ENCODE measurements at regions not wholly inside any gene's neighbourhood (a gene's known extent, or its start where the extent isn't known, plus 50 kb on each side); places are given as distances from the start of the nearest gene placed in this dataset.
"Not testable (repeated sequence)": the region's sequence is repeated elsewhere in the genome, so short reads cannot be mapped to it uniquely, and the experiment has no call there.

GRCh38 chr7:42677751-42678699 lies 233.8 kb downstream of the C7orf25 start:
- no peak for DNase-seq

GRCh38 chr7:42674541-42674940 lies 237.3 kb downstream of the C7orf25 start:
- DNase-seq, result no peak

- no peak for DNase-seq
These were observed 237.9 kb downstream of the C7orf25 start for GRCh38 chr7:42673951-42674350.

DNA sequence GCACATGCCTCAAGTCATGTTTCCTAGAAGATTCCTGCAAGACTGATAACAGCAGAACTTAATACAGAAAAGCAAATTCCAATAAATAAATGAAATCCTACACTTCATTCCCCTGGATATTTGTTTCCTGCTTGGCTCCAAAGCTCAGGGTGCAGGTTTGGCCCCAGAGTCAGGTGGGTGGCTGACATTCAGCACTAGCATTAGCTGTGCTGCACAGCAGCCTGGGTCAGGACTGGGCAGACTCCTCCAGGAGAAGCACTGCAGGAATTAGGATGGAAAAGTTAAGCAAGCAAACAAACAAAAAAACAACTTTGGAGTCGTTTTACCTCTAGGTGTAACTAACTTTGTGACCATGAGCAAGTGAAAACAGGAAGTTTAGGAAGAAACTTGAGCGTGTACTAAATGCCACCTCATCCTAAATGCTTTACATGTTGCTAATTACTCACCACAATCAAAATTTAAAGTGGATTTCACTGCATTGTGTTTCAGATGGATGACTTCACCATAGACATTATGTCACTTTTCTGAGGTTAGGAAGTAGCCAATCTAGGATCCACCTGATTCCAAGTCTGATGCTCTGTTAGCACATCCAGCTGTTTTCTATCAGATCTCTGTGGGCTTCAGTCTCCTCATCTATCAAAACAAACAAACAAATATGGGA lies 239.4 kb downstream of the C7orf25 start:
- DNase-seq, result no peak

GRCh38 chr7:42671627-42672026 lies 240.2 kb downstream of the C7orf25 start:
- peak; percentile 1 for DNase-seq

GRCh38 chr7:42666994-42667393 lies 244.9 kb downstream of the C7orf25 start:
- no peak for DNase-seq

GRCh38 chr7:42662862-42663261 lies 249.0 kb downstream of the C7orf25 start:
- no peak for DNase-seq

DNA sequence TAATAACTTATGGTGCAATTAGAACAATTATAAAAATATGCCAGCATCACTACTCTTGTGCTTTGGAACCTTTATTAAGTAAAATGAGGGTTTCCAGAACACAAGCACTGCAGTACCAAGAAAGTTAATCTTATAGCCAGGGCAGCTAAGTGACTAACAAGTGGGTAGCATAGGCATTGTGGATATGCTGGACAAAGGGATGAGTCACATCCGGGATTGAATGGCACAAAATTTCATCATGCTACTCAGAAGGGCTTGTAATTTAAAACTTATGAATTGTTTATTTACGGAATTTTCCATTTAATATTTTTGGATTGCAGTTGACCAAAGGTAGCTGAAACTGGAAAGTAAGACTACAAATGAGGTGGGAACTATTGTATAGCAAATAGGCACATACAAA lies 250.6 kb downstream of the C7orf25 start:
- DNase-seq, result no peak

- DNase-seq, result no peak
These were observed 261.2 kb downstream of the C7orf25 start for GRCh38 chr7:42650701-42651100.

- DNase-seq, result no peak
These were observed 261.7 kb downstream of the C7orf25 start for GRCh38 chr7:42650171-42650570.

DNA sequence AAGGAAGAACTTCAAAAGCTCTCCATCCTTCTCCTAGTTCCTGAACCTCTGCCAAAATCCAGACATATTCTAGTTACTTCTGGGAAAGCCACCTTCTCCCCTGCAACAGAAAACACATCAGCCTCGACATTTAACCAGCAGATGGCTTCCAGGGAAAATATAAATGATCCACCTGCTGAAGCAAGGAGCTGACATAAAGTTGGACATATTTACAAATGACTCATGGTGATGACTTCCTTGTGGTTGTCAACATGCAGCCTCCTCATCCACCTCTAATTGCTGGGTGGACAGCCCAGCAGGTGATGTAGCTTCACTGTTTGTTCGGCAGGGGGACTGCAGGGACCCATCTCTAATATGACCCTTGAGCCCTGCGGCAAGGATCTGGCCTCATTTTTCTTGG lies 266.0 kb downstream of the C7orf25 start:
- DNase-seq, result no peak

GRCh38 chr7:42642699-42643098 lies 269.2 kb downstream of the C7orf25 start:
- no peak for DNase-seq

- DNase-seq, result no peak
These were observed 271.9 kb downstream of the C7orf25 start for GRCh38 chr7:42639930-42640329.

DNA sequence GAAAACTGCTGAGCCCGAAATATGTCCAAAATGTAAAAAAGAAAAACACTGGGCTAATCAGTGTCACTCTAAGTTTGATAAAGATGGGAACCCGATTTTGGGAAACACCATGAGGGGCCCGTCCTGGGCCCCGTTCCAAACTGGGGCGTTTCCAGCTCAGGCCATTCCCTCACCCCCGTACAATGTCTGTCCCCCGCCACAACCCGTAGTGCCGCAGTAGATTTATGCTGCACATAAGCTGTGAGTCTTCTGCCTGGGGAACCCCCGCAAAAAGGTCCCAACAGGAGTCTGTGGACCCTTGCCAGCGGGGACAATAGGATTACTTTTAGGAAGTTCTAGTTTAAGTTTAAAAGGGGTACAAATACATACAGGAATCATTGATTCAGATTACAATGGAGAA lies 275.5 kb downstream of the C7orf25 start:
- not testable (repeated sequence) for DNase-seq

GRCh38 chr7:42628054-42628453 lies 283.8 kb downstream of the C7orf25 start:
- DNase-seq, result no peak

DNA sequence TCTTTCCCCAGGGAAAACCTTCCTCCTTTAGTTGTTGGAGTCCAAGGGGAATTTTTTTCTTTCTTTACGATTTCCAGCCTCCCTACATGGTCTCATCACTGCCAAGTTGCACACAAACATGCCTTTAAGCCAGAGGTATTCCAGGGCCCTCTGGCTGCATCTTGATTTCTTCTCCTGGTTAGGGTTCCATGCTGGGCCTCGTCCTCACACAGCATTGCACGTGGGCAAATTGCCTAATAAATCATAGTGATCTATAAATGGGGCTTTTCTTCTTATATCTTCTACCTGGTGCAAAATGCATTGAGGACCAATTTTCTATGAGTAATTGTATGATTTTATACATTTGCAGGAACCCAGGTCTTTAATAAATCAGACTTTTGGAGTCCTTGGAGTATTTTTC lies 284.2 kb downstream of the C7orf25 start:
- DNase-seq, result no peak

- no peak for DNase-seq
These were observed 284.8 kb downstream of the C7orf25 start for GRCh38 chr7:42627101-42627500.

DNA sequence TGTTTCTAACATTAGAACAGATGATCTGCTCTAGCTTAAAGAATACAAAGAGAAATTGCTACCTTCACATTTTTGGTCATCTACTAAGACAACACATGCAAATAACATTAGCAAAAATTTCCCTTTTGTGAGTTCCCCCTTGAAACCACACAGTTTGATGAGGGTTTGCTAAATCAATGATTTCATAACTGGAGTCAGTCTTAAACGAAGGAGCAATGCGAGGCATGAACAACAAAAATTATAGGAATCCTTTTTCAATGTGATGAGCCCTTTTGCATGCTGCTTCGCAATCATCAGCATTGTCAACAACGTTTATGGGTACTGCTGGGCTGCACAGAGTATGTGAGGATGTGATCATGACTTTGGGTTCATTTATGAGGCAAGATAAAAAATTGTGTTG lies 286.4 kb downstream of the C7orf25 start:
- no peak for DNase-seq

DNA sequence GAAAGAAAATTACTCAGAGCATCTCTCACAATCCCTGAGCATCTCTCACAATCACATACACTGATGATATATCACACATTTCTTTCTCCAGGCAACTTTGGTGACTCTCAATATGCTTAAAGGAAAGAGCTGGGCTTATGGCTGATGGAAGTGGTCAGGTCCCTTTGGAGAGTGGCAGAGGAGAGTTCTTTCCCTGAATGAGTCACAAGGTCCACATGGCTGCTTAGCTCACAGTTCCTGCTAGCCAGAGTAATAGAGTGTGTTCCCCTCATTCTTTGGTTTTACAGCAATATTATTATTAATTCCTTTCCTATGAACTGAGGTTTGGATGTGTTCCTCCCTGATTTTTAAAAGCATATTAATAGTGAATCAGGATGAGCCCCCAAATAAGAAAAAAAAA lies 287.4 kb downstream of the C7orf25 start:
- no peak for DNase-seq

GRCh38 chr7:42621543-42622219 lies 290.2 kb downstream of the C7orf25 start:
- DNase-seq, result no peak

DNA sequence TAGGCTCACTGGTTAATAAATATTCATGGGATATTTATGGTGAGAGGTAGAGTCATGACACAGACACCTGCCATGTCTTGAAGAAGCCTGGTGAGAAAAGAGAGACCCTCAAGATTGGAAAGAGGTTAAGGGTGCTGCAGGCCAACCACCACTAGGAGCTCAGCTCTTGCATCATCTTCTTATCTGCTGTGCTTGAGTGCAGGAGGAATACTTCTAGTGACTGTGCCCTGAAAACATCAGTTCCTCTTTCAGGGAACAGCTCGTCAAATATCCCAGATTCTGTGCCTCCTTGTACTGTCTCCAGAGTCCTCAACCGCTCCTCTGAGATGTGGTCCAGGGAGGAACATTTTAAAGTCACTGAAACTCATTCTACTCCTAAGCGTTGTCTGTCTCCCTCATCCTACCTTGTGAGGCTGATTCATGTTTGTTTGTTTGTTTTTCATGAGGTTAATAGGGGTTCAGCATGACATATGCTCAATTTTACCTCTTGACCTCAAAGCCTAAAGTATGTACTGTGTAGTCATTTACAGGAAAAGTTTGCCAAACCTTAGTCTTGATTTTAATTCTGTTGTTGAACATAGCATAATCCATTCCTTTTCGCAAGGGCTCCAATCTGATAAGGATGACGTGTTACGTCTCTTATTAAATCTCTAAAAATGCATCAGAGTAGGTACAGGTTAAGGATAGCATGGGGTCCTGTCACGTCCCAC lies 293.1 kb downstream of the C7orf25 start:
- no peak for DNase-seq

DNA sequence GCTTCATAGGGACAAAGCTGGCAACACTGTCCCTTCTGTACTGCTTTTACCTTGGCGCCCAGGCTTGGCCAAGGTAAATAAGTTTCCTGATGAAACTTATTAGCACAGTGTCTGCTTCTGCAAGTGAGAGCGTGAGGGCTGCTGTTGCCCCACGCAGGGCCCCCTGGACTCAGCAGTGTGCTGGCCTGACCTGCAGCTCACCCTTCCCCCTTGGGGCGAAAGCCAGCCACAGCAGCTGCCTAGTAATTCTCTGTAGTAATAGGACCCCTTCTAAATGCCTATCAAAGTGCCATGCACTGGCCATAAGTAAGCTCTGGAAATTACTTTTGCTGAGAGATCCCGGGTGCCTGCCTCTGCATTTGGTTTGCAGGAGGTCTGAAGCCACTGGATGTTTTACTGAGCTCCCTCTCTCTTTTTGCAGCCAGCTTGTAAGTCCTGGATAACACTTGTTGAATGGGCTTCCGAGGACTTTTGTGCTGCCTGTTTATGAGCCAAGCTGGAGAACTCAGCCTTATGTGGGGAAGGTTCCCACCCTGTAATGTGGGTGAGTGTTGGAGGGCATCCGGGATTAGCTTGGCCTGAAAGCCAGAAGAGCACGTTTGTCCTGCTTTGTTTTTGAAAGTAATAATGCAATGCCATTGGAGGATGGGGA lies 293.9 kb downstream of the C7orf25 start:
- DNase-seq, result no peak

Data from inflammatory macrophage treated with lipopolysaccharide for 4 hours (primary cell).